T-helper 9 cell (primary cell): ENCODE measurements at regions not wholly inside any gene's neighbourhood (a gene's known extent, or its start where the extent isn't known, plus 50 kb on each side); places are given as distances from the start of the nearest gene placed in this dataset.

Experiments
- DNase-seq: peaks from one replicate; pipeline ENCODE4 v3.0.0-alpha.2; 2020

GRCh38 chr3:104530934-104531333 is 835.8 kb upstream of the ALCAM start:
- DNase-seq: no peak

GRCh38 chr3:104536715-104537114 is 830.0 kb upstream of the ALCAM start:
- DNase-seq: no peak

- no peak for DNase-seq
Measured at GRCh38 chr3:104537323-104537722, 829.4 kb upstream of the ALCAM start.

- DNase-seq: no peak
Measured at GRCh38 chr3:104546301-104546700, 820.4 kb upstream of the ALCAM start.

GRCh38 chr3:104547031-104547430 is 819.7 kb upstream of the ALCAM start:
- no peak for DNase-seq

- DNase-seq: no peak
Measured at GRCh38 chr3:104548401-104548800, 818.3 kb upstream of the ALCAM start.

GRCh38 chr3:104549099-104549714 is 817.5 kb upstream of the ALCAM start:
- no peak for DNase-seq

GRCh38 chr3:104553121-104553520 is 813.6 kb upstream of the ALCAM start:
- no peak for DNase-seq

- no peak for DNase-seq
Measured at GRCh38 chr3:104554425-104554824, 812.3 kb upstream of the ALCAM start.

GRCh38 chr3:104555728-104556127 is 811.0 kb upstream of the ALCAM start:
- DNase-seq: no peak

- no peak for DNase-seq
Measured at GRCh38 chr3:104556372-104557078, 810.2 kb upstream of the ALCAM start.

- DNase-seq: no peak
Measured at GRCh38 chr3:104561324-104561723, 805.4 kb upstream of the ALCAM start.

GRCh38 chr3:104564045-104564643 is 802.6 kb upstream of the ALCAM start:
- DNase-seq: peak; percentile 56

GRCh38 chr3:104566054-104566453 is 800.7 kb upstream of the ALCAM start:
- DNase-seq: no peak

- DNase-seq: no peak
Measured at GRCh38 chr3:104575634-104576033, 791.1 kb upstream of the ALCAM start.

GRCh38 chr3:104578558-104578957 is 788.2 kb upstream of the ALCAM start:
- DNase-seq: no peak

- DNase-seq: no peak
Measured at GRCh38 chr3:104582092-104582491, 784.6 kb upstream of the ALCAM start.

GRCh38 chr3:104584682-104585081 is 782.0 kb upstream of the ALCAM start:
- no peak for DNase-seq

- DNase-seq: no peak
Measured at GRCh38 chr3:104586344-104586743, 780.4 kb upstream of the ALCAM start.

GRCh38 chr3:104588442-104588841 is 778.3 kb upstream of the ALCAM start:
- DNase-seq: no peak

GRCh38 chr3:104591776-104592175 is 774.9 kb upstream of the ALCAM start:
- no peak for DNase-seq

- no peak for DNase-seq
Measured at GRCh38 chr3:104594491-104594890, 772.2 kb upstream of the ALCAM start.

GRCh38 chr3:104596054-104596453 is 770.7 kb upstream of the ALCAM start:
- no peak for DNase-seq

GRCh38 chr3:104596551-104596950 is 770.2 kb upstream of the ALCAM start:
- no peak for DNase-seq
